Upper lobe of left lung (tissue), 4 donors: ENCODE measurements at regions not wholly inside any gene's neighbourhood (a gene's known extent, or its start where the extent isn't known, plus 50 kb on each side); places are given as distances from the start of the nearest gene placed in this dataset.

Experiments
- POLR2AphosphoS5 ChIP-seq, 2 donors: sonication (generic); formaldehyde crosslinking; IDR thresholded peaks; one replicate each; pipeline ENCODE4 v1.5.1; 2017; ENCODE audit warnings: antibody characterized with exemption in 2 of 2
- TF ChIP-seq, protein P1 (sequence below), 6 experiments: fragments of 450-650 bp in 4 of 6; fragments of 200-600 bp in 2 of 6; sonication (generic) in 2 of 6; IDR thresholded peaks; one replicate each; pipeline ENCODE4 v1.5.1; 2016 to 2019; ENCODE audit warnings: antibody characterized with exemption in 6 of 6

DNA sequence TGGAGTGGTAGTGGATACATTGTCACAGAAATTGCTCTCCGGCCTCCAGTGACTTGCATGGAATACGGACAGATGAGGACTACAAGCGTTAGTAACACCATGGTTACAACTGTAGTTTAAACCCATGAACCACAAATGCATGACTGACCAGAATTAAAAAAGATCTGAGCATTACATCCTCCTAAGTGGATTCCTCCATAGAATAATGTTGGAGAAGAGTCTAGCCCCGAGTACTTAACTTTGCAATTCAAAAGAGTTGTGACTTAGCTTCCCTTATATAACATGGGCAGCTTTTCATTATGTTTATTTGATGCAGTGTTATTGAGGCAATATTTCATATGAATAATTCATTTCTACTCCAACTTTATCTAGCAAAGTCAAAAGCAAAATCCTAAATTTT is 457.2 kb upstream of the TMPO start:
- TF ChIP-seq, protein P1, sequence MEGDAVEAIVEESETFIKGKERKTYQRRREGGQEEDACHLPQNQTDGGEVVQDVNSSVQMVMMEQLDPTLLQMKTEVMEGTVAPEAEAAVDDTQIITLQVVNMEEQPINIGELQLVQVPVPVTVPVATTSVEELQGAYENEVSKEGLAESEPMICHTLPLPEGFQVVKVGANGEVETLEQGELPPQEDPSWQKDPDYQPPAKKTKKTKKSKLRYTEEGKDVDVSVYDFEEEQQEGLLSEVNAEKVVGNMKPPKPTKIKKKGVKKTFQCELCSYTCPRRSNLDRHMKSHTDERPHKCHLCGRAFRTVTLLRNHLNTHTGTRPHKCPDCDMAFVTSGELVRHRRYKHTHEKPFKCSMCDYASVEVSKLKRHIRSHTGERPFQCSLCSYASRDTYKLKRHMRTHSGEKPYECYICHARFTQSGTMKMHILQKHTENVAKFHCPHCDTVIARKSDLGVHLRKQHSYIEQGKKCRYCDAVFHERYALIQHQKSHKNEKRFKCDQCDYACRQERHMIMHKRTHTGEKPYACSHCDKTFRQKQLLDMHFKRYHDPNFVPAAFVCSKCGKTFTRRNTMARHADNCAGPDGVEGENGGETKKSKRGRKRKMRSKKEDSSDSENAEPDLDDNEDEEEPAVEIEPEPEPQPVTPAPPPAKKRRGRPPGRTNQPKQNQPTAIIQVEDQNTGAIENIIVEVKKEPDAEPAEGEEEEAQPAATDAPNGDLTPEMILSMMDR (IDR thresholded peaks at IDR 0.05) = no peak
- no peak for TF ChIP-seq POLR2AphosphoS5 (IDR thresholded peaks at IDR 0.05)
